ENCODE measurements at regions not wholly inside any gene's neighbourhood (a gene's known extent, or its start where the extent isn't known, plus 50 kb on each side); places are given as distances from the start of the nearest gene placed in this dataset.

DNA sequence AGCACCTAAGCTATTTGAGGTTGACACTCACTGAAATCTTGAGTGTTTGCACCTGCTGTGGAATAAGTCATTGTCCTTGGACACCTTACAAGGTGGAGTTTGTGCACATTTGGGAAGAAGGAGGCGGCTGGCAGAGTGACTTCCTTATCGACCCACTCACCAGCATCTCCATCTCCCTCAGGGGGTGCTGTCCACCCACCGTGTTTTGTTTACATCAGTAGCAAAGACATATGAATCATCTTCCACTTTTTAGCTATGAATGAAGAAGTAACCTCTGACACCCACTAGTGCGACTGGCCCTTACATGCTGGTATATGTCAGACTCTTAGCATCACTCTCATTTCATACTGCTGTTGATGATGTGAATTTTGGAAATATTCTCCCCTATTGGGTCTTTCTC is 119.5 kb upstream of the SGK1 start:
- Histone ChIP-seq H3K4me1 (no peaks in the 10 kb centered on the region), H3K4me3 (ENCODE audit: low read depth, low read length) (no peak overlapping the region), H3K9me3 (no peaks in the 10 kb centered on the region), H3K36me3 (ENCODE audit: control insufficient read depth, insufficient read depth, low read length) (no peaks in the 10 kb centered on the region), H3K27me3 (replicated peaks; ENCODE audit: control insufficient read depth, insufficient read depth, low read length) (no peaks in the 10 kb centered on the region)
- Mint-ChIP-seq H3K4me1 (ENCODE audit: low read depth, unreplicated experiment) (peaks cover 7% of the 10 kb centered on the region), H3K27ac (ENCODE audit: unreplicated experiment) (no peak overlapping the region), H3K27me3 (ENCODE audit: insufficient read depth, unreplicated experiment) (no peaks in the 10 kb centered on the region), H3K36me3 (ENCODE audit: insufficient read depth, unreplicated experiment) (no peaks in the 10 kb centered on the region), H3K9me3 (ENCODE audit: unreplicated experiment) (no peaks in the 10 kb centered on the region), H3K4me3 (ENCODE audit: unreplicated experiment) (no peak overlapping the region)
- no TSS peak for BruUV-seq (replicated peaks)
- ChIA-PET CTCF (interaction anchor here (0.7 kb wide), 1 partner anchor 204 kb away, joined by 3 read pairs; no protein-coding TSS in a partner anchor), POLR2A (no interaction called here)
- no peak for DNase-seq
- no peak for TF ChIP-seq CTCF (IDR thresholded peaks at IDR 0.05; ENCODE audit: insufficient read depth in 1 of 2, low read depth in 1 of 2, low read length in 1 of 2, severe bottlenecking in 1 of 2, unreplicated experiment in 1 of 2)
- intact Hi-C loops (cut with micrococcal nuclease; ENCODE audit: unreplicated experiment), result no loop called here

DNA sequence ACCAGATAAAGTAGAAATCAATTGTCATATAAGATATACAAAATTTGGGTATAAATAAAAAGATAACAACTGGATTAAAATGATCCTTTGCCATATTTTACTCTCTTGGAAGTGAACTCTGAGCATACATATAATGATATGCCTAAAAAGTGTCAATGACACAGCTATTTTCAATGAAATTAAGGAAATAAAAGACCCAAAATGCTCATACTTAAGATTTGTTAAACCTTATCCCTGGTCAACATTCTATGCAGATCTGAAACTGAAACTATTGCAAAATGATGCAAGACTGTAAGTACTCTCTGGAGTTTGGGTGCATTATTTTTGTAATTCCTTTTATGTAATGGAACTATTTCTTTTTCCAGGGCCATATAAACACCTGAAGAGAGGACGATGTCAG is 119.0 kb upstream of the SGK1 start:
- Mint-ChIP-seq H3K4me1 (ENCODE audit: low read depth, unreplicated experiment) (peaks cover 7% of the 10 kb centered on the region), H3K4me3 (ENCODE audit: unreplicated experiment) (no peak overlapping the region), H3K27ac (ENCODE audit: unreplicated experiment) (no peak overlapping the region), H3K36me3 (ENCODE audit: insufficient read depth, unreplicated experiment) (no peaks in the 10 kb centered on the region), H3K27me3 (ENCODE audit: insufficient read depth, unreplicated experiment) (no peaks in the 10 kb centered on the region), H3K9me3 (ENCODE audit: unreplicated experiment) (no peaks in the 10 kb centered on the region)
- intact Hi-C loops (cut with micrococcal nuclease; ENCODE audit: unreplicated experiment), result no loop called here
- POLR2A ChIA-PET, result no interaction called here
- H3K27me3 ChIP-seq (replicated peaks; ENCODE audit: control insufficient read depth, insufficient read depth, low read length), result no peaks in the 10 kb centered on the region
- no peak for TF ChIP-seq CTCF (IDR thresholded peaks at IDR 0.05; ENCODE audit: insufficient read depth in 1 of 2, low read depth in 1 of 2, low read length in 1 of 2, severe bottlenecking in 1 of 2, unreplicated experiment in 1 of 2)
- H3K4me3 ChIP-seq (ENCODE audit: low read depth, low read length), result no peak overlapping the region
- H3K36me3 ChIP-seq (ENCODE audit: control insufficient read depth, insufficient read depth, low read length), result no peaks in the 10 kb centered on the region
- DNase-seq, result no peak
- H3K9me3 ChIP-seq, result no peaks in the 10 kb centered on the region
- no peaks in the 10 kb centered on the region for H3K4me1 ChIP-seq
- no TSS peak for BruUV-seq (replicated peaks)
- CTCF ChIA-PET, result interaction anchor here (0.7 kb wide), 1 partner anchor 204 kb away, joined by 3 read pairs; no protein-coding TSS in a partner anchor

DNA sequence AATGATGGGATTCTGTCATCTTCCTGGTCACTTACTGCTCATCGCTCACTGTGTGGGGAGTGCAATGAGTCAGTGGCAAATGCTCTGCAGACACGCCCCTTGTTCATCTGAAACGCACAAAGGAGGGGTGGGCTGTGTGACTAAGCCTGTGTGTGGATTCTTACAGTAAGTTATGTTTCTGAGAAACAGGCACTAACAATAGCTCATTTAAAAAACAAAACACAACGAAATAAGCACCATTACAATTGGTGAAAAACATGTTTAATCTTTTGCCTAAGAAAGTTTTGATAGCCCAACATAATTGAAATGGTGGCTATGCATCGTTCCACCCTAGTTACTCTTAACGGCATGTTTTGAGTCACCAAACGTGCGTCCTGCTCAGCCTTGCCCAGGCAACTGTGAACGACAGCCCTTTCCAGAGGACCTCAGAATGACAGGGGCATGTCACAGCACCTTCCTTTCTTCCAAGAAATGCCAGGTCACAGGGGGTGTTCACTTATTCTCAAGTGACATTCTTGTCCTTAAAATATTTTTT is 118.4 kb upstream of the SGK1 start:
- H3K27ac Mint-ChIP-seq (ENCODE audit: unreplicated experiment), result no peak overlapping the region
- CTCF ChIA-PET, result no interaction called here
- no peak for DNase-seq

More for the DNA sequence above, 118.4 kb upstream of the SGK1 start:
- Histone ChIP-seq H3K9me3 (no peaks in the 10 kb centered on the region), H3K4me1 (no peaks in the 10 kb centered on the region), H3K4me3 (ENCODE audit: low read depth, low read length) (no peak overlapping the region), H3K27me3 (replicated peaks; ENCODE audit: control insufficient read depth, insufficient read depth, low read length) (no peaks in the 10 kb centered on the region), H3K36me3 (ENCODE audit: control insufficient read depth, insufficient read depth, low read length) (no peaks in the 10 kb centered on the region)
- H3K4me3 Mint-ChIP-seq (ENCODE audit: unreplicated experiment), result peak overlapping the region; percentile 13
- no peaks in the 10 kb centered on the region for H3K9me3 Mint-ChIP-seq (ENCODE audit: unreplicated experiment)
- TF ChIP-seq CTCF (IDR thresholded peaks at IDR 0.05; ENCODE audit: insufficient read depth in 1 of 2, low read depth in 1 of 2, low read length in 1 of 2, severe bottlenecking in 1 of 2, unreplicated experiment in 1 of 2), result no peak
- no peaks in the 10 kb centered on the region for H3K36me3 Mint-ChIP-seq (ENCODE audit: insufficient read depth, unreplicated experiment)
- intact Hi-C loops (cut with micrococcal nuclease; ENCODE audit: unreplicated experiment), result no loop called here
- H3K4me1 Mint-ChIP-seq (ENCODE audit: low read depth, unreplicated experiment), result peaks cover 11% of the 10 kb centered on the region
- H3K27me3 Mint-ChIP-seq (ENCODE audit: insufficient read depth, unreplicated experiment), result no peaks in the 10 kb centered on the region
- POLR2A ChIA-PET, result no interaction called here
- BruUV-seq (replicated peaks), result no TSS peak

Data from Caco-2 (cell line).